ENCODE measurements at regions not wholly inside any gene's neighbourhood (a gene's known extent, or its start where the extent isn't known, plus 50 kb on each side); places are given as distances from the start of the nearest gene placed in this dataset.

- intact Hi-C loops (cut with DNase I) = no loop called here
- no peak for DNase-seq
- no peak for ATAC-seq
Measured at GRCh38 chr20:52749938-52750337, 222.2 kb upstream of the TSHZ2 start.

- no peak for DNase-seq
- intact Hi-C loops (cut with DNase I) = no loop called here
- ATAC-seq = peak; percentile 19 to 46
Measured at GRCh38 chr20:52748990-52749389, 223.2 kb upstream of the TSHZ2 start.

- ATAC-seq = peak; percentile 55 to 83
- intact Hi-C loops (cut with DNase I) = no loop called here
Measured at GRCh38 chr20:52748285-52748932, 223.7 kb upstream of the TSHZ2 start.

GRCh38 chr20:52747845-52748284 lies 224.3 kb upstream of the TSHZ2 start:
- intact Hi-C loops (cut with DNase I) = no loop called here
- no peak for DNase-seq
- ATAC-seq = peak; percentile 68 to 75

More at GRCh38 chr20:52748285-52748932, 223.7 kb upstream of the TSHZ2 start:
- DNase-seq = peak; percentile 23

GRCh38 chr20:52746770-52747169 lies 225.4 kb upstream of the TSHZ2 start:
- ATAC-seq = no peak
- peak; percentile 24 for DNase-seq
- intact Hi-C loops (cut with DNase I) = no loop called here

- no peak for ATAC-seq
- no peak for DNase-seq
- intact Hi-C loops (cut with DNase I) = no loop called here
Measured at GRCh38 chr20:52746190-52746589, 226.0 kb upstream of the TSHZ2 start.

GRCh38 chr20:52744441-52744840 lies 227.7 kb upstream of the TSHZ2 start:
- DNase-seq = no peak
- intact Hi-C loops (cut with DNase I) = no loop called here
- ATAC-seq = no peak

GRCh38 chr20:52738081-52738480 lies 234.1 kb upstream of the TSHZ2 start:
- intact Hi-C loops (cut with DNase I) = no loop called here
- no peak for ATAC-seq

GRCh38 chr20:52736507-52736906 lies 235.7 kb upstream of the TSHZ2 start:
- intact Hi-C loops (cut with DNase I) = no loop called here

More at GRCh38 chr20:52738081-52738480, 234.1 kb upstream of the TSHZ2 start:
- no peak for DNase-seq

GRCh38 chr20:52731093-52731492 lies 241.1 kb upstream of the TSHZ2 start:
- no peak for DNase-seq
- intact Hi-C loops (cut with DNase I) = no loop called here
- no peak for ATAC-seq

More at GRCh38 chr20:52736507-52736906, 235.7 kb upstream of the TSHZ2 start:
- no peak for DNase-seq
- no peak for ATAC-seq

- DNase-seq = no peak
- no peak for ATAC-seq
- intact Hi-C loops (cut with DNase I) = no loop called here
Measured at GRCh38 chr20:52727740-52728456, 244.3 kb upstream of the TSHZ2 start.

GRCh38 chr20:52724541-52724940 lies 247.6 kb upstream of the TSHZ2 start:
- no peak for DNase-seq
- ATAC-seq = no peak
- intact Hi-C loops (cut with DNase I) = no loop called here

GRCh38 chr20:52722926-52723688 lies 249.1 kb upstream of the TSHZ2 start:
- ATAC-seq (no peak), DNase-seq (no peak)
- intact Hi-C loops (cut with DNase I) = no loop called here

GRCh38 chr20:52708137-52708536 lies 264.0 kb upstream of the TSHZ2 start:
- ATAC-seq (no peak), DNase-seq (no peak)
- intact Hi-C loops (cut with DNase I) = no loop called here

GRCh38 chr20:52704553-52704952 lies 267.6 kb upstream of the TSHZ2 start:
- no peak for DNase-seq
- no peak for ATAC-seq
- intact Hi-C loops (cut with DNase I) = no loop called here

GRCh38 chr20:52688345-52688744 lies 283.8 kb upstream of the TSHZ2 start:
- DNase-seq (no peak), ATAC-seq (no peak)
- intact Hi-C loops (cut with DNase I) = no loop called here

GRCh38 chr20:52684905-52685304 lies 287.3 kb upstream of the TSHZ2 start:
- no peak for ATAC-seq
- DNase-seq = no peak
- intact Hi-C loops (cut with DNase I) = no loop called here

- DNase-seq (no peak), ATAC-seq (no peak)
Measured at GRCh38 chr20:52684176-52684575, 288.0 kb upstream of the TSHZ2 start.

GRCh38 chr20:52683761-52684160 lies 288.4 kb upstream of the TSHZ2 start:
- DNase-seq = no peak
- no peak for ATAC-seq
- intact Hi-C loops (cut with DNase I) = no loop called here

More at GRCh38 chr20:52684176-52684575, 288.0 kb upstream of the TSHZ2 start:
- intact Hi-C loops (cut with DNase I) = no loop called here

GRCh38 chr20:52682237-52682636 lies 289.9 kb upstream of the TSHZ2 start:
- intact Hi-C loops (cut with DNase I) = no loop called here
- ATAC-seq (no peak), DNase-seq (no peak)

Data from left cardiac atrium (tissue), 4 donors.